Epithelial cell of esophagus (primary cell): ENCODE measurements at regions not wholly inside any gene's neighbourhood (a gene's known extent, or its start where the extent isn't known, plus 50 kb on each side); places are given as distances from the start of the nearest gene placed in this dataset.

Experiments
- DNase-seq: peaks from one replicate; pipeline ENCODE4 v3.0.0; 2010; ENCODE audit warnings: low read depth
- H3K4me3 ChIP-seq: 2 replicates; pipeline ENCODE4 v1.5.1; 2011; ENCODE audit warnings: mild to moderate bottlenecking, low read length, control low read depth
- TF ChIP-seq, protein P1 (sequence below): IDR thresholded peaks from 2 replicates; pipeline ENCODE4 v1.5.1; 2011; ENCODE audit warnings: low read depth, mild to moderate bottlenecking, low read length, control low read depth, inconsistent platforms; ENCODE audit not compliant: insufficient read depth; ENCODE audit errors: missing control alignments

DNA sequence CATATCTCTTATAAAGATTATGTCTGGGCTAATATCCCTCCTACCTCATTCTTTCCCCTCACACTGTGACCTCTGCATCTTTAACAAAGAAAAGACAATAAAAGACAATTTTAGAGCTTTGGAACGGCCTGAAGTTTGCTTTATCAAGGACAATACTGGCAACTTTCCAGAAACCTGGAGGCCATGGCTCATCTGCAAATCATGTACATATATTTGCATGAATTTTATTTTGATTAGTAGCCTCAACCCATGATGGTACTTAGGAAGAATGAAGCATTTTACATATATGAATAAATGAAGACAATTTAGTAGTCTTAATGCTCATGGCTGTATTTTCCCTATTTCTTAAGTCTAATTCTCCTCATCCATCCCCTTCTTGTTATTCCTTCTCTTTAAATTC, 612.2 kb upstream of the CXADR start:
- DNase-seq: no peak
- no peak overlapping the region for H3K4me3 ChIP-seq
- TF ChIP-seq, protein P1, sequence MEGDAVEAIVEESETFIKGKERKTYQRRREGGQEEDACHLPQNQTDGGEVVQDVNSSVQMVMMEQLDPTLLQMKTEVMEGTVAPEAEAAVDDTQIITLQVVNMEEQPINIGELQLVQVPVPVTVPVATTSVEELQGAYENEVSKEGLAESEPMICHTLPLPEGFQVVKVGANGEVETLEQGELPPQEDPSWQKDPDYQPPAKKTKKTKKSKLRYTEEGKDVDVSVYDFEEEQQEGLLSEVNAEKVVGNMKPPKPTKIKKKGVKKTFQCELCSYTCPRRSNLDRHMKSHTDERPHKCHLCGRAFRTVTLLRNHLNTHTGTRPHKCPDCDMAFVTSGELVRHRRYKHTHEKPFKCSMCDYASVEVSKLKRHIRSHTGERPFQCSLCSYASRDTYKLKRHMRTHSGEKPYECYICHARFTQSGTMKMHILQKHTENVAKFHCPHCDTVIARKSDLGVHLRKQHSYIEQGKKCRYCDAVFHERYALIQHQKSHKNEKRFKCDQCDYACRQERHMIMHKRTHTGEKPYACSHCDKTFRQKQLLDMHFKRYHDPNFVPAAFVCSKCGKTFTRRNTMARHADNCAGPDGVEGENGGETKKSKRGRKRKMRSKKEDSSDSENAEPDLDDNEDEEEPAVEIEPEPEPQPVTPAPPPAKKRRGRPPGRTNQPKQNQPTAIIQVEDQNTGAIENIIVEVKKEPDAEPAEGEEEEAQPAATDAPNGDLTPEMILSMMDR: no peak

DNA sequence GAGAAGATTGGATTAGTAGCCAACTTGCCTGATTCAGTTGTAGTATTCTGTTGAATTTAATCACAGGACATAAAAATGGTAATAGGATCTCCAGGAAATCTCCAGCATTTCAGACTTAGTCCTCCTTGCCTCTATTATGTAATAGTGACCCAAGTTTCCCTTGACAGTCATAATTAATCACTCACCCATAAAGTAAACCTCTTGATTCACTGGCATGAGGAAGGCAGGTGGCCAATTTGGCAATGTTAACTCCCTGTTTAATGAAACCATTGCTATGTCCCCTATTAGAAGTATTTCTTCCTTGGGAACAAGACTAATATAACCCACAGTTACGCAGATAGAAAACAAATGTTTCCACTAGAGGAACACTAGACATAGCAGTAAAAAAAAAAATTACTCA, 604.8 kb upstream of the CXADR start:
- TF ChIP-seq, protein P1: no peak
- DNase-seq: peak; percentile 84
- H3K4me3 ChIP-seq: no peak overlapping the region

DNA sequence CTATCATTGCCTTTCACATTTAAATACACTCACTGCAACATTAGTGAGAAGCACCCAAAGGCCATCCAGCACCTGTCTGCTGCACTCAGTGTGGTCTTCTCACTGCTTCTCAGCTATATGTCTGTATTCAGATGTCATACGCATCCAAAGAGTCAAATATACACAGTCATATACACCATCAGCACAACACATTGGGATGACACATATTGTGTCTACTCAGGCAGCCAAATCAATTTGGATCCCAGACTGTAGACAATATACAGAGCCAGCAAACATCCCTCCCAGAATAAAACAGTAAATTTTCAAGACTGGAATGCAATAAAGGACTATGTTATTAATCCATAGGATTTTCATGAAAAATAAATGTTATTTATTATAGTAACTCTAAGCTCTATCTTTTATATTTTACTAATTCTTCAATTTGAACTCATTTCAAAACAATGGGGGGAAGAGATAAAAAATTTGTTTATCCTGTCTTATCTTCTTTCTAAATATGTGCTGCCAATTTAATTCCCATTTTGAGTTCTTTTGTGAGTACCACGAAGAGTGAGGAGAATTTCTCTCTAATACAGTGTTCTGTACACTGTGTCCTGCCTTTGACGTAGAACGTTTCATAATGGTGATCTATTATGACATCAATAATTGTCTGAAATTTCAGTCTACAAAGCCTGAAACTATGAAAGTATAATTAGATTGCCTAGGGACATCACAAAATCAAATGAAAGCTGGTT, 602.2 kb upstream of the CXADR start:
- DNase-seq: no peak
- no peak overlapping the region for H3K4me3 ChIP-seq
- TF ChIP-seq, protein P1: no peak

DNA sequence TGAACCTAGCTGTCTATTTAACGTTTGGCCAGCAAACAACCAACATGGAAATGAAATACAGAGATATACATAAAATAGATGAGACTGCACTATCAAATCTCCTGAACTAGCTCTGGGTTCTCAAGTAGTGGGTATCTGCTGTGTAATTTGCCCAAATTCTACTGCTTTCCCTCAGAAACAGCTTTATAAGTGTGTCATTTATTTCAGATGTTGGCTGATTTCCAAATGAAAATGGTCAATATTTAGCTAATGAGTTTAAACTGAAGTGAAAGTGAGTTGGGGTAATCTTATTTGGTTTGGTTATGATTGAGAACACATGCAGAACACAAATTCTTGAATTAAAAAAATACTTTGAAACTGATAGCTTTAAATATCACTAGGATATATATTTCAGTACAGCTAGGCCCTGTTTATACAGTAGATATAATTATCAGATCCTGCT, 601.7 kb upstream of the CXADR start:
- no peak for DNase-seq
- TF ChIP-seq, protein P1: no peak
- H3K4me3 ChIP-seq: no peak overlapping the region

DNA sequence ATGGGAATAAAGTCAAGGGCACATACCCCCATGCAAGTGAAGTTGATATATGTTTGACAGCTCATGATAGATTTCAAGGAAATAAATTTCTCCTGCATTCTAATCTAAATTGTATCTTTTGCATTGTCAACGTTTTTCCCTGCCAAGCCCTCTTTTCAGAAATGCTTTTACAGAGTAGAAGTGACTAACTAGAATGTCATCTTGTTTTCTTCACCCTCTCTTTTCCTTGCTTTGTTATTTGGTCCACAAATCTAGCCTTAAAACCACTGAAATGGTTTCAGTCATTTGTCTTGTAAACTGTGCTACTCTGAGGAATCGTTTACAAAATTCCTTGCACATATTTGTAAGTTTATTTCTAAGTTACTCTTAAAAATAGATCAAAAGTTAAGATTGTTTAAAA, 600.8 kb upstream of the CXADR start:
- no peak overlapping the region for H3K4me3 ChIP-seq
- peak; percentile 32 for DNase-seq
- TF ChIP-seq, protein P1: no peak

DNA sequence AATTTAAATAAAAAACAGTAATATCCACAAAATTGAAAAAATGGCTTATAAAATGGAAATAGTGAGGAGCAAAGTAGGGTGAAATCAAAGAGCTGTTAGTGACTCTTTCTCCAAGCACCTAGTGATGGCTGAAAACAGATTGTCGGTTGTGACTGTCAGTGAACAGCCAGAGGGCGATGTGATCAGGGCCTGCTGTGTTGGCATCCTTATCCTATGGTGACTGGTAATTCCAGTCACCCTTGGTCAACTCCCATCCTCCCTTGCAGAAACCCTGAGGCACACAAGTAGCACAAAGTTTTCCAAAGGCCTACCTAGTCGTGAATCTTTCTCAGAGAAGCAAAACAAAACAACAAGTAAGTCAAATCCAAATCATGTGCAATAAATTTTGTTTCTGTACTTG, 599.8 kb upstream of the CXADR start:
- peak; percentile 59 for DNase-seq
- no peak overlapping the region for H3K4me3 ChIP-seq
- TF ChIP-seq, protein P1: peak; percentile 12

DNA sequence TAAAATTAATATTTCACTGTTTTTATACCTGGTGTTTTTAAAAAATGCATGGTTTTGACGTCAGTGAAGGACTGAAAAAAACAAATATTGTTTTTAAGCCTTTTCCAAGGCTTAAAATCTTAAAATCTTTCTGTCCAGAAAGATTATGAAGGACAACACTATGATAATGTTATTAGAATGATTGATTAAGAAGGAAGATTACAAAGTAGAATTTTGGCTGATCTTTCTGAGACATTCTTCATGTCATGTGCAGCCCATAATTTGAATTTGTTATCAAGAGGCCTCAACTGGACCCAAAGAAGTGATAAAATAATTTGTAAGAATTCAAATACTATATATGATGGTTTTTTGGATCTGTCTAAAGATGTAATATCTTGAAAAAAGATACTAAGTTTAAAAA, 584.4 kb upstream of the CXADR start:
- H3K4me3 ChIP-seq: no peak overlapping the region
- no peak for DNase-seq
- TF ChIP-seq, protein P1: no peak
